ENCODE measurements at regions not wholly inside any gene's neighbourhood (a gene's known extent, or its start where the extent isn't known, plus 50 kb on each side); places are given as distances from the start of the nearest gene placed in this dataset.
"Not testable (repeated sequence)": the region's sequence is repeated elsewhere in the genome, so short reads cannot be mapped to it uniquely, and the experiment has no call there.

DNA sequence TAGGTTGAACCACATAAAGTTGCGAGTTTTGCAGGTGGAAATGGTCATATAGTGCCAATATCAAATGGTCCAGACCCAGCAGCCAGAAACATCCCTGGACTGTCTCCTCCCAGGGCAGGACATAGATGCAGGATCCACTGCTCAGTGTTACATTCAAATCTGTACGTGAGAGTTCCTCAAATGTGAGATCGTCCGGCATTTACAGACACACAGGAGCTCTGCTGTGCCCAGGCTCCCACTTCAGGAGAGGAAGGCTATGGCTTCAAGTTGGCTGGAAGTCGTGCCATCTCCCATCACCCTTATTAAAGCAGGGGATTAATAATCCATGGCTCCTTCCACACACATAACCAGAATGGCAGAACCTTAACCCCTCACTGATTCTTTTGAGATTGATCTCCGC lies 688.2 kb upstream of the HS6ST1 start:
- DNase-seq = no peak

DNA sequence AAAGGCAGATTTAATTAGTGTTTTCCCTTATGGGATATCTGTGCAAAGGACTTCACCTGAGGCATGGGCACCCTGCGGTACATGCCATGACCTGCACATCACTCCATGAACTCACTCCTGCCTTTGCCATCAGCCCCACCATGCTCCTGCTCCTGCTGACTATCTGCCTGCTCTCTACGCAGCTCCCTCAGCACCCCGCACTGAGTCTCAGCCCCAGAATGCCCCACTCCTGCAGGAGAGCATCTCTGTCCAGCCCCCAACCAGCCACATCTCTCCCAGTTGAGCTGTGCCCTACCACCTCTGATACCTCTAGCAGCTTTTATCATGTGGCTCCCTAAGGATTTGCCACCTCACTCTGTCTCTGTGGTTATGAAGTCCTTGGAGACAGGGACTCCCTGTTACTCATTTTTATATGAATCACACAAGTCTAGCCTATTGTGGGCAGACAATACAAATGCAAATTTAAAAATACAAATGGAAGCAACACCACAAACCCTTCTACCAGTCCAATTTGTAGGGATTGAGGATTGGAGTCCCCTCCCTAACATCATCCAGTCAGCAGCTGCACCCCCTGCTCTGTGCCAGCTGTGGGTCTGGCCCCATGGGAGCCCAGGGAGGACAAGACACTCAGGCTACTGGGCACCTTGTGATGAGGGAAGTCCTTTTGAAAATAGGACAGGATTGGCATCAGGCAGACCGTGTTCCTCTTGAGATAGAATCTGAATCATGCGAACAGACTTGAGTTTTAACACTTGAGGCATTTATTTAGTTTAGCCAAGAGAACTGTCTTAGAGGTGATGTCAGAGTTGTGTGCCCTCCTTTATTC lies 689.6 kb upstream of the HS6ST1 start:
- no peak for DNase-seq

DNA sequence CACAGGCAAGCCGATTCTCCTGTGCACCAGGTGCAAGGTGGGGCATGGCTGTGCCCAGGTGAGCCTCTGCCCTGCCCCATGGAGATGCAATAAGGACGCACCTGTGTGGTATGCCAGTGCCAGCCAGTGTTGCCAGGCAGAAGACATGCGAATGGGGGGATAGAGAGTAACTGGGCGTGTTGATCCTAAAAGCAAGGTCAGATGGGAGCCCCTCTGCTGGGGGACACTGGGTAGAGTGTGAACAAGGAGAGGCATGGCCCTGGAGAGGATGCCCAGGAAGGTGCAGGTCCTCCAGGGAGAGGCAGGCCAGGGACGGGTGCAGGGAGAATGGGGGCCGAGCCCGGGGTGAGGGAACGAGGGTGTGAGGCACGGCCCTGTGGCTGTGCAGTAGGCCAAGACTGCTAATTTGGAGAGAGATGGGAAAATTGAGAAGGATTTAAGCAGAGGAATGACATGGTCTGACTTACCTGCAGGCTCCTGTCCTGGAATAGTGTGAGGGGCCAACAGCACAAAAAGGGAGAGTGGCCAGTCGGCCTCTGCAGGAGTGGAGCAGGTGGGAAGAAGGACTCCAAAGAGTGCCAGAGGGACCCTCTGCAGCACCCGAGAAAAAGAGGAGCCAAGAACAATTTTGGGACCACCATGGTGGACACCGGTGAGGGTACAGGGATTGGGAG lies 690.4 kb upstream of the HS6ST1 start:
- no peak for DNase-seq

DNA sequence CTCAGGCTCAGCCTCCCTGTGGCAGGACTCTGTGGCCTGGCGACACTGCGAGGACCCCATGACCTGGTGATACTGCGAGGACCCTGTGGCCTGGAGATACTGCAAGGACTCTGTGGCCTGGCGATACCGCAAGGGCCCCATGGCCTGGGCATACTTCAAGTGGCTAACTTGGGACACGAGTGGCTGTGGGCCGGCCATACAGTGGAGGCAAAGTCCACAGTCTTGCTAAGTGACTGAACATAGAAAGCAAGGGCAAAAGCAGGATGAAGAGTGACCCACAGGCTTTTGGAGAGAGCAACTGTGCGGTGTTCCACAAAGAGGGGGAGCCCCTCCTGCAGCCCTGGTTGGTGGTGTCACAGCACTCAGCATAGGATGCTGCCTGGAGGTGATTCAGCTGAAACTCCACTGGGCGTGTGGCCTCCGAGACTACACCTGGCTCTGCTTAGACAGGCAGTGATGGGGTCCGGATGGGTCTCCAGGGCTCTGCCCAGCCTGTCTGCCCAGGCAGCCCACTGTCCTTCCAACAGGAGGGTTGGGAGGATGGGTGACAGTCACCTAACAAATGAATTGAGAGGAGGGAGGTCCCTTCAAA lies 691.0 kb upstream of the HS6ST1 start:
- DNase-seq = no peak

DNA sequence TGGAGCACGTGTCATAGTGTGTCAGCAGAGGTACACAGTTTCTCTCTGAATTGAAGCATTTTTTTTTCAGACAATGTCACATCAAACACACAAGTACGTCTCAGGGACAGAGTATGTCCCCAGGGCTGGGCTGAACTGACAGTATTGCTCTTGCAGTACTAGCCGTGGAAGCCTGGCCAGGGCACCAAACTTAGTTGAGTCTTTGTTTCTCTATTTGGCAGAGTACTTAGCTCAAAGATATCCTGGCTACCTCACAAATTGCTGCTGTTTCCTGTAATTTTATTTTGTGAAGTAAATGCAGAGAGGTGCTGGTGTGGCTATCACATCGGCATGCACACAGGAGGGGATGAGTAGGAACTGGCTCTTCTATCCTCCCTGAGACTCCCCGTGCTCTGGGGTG lies 691.6 kb upstream of the HS6ST1 start:
- no peak for DNase-seq

DNA sequence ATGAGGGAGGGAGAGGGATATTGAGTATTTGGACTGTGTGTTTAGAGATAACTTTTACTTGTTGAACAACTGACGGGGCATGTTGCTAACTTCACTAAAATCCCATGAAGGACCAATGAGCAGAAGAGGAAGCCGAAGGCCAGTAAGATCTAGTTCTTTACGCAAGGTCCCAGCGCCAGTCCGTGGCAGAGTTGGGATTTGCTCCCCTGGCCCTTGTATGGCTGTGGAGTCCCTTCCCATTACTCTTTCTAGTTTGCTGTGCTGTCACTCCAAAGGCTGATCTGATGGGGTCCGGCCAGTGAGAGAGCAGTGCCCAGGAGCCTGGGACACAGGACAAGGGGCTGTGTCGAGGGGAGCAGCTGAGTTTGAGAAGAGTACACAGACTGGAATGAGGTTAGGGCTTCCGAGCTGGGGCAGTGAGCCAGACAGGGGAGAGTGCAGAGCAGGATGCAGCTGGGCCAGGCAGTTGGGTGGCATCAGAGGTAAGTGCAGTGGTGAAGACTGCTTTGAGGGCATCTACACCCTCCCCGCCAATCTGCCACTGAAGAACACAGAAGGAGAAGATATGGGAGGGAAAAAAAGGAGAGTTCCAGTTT lies 692.9 kb upstream of the HS6ST1 start:
- DNase-seq = no peak

DNA sequence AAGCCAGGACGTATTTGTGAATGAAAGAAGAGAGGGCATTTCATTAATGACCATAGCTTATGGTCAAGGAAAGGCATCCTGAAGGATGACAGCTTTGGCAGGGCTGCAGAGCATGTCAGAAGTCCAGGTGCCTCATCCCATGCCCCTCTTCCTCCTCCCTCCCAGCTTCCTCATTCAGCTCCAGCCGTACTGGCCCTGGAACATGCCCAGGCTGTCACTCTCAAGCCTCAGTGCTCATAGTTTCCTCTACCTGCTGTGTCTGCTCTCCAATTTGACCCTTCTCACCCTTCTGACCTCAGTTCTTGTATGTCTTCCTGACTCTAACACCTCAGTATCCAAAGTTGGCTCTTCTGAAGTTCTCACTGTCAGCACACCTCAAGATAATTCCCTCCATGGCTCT lies 695.8 kb upstream of the HS6ST1 start:
- DNase-seq = no peak

DNA sequence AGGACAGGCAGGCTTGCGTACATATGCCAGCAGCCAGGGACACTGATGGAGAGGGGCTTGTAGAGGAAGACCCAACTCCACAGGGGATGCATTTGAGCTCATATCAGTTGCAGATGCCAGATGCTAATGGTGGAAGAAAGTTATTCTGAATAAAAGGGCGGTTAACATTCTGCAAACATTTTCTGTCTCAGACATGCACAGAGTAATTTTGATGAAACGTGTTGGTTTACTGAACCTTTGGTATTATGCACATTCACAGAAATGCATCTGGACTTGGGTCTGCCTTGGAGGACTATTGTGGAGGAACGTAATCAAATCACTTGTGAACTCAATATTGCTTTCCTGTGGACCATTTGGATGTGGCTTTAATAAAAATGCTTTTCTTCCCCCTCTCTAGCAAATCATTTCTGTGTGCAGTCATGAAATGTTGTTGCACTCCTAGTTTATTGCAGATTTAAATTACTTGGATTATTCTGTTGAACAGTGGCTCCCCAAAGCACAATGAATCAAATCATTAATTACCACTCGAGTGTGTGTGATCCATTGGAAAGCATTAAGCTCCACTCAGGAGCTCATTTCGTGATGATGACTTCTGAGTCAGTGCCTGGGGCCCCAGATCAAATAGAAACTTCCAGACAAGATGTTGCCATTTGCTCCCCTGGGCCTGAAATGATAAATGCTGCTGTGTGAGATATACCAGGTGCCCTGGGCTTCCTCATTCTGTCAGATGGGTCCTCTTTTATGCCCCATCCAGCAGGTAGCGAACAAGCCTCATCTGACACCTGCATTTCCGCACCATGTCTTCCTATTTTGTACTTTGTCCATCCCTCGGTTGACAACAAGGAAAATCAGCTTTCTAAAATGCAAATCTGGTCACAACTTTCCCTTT lies 697.0 kb upstream of the HS6ST1 start:
- no peak for DNase-seq

DNA sequence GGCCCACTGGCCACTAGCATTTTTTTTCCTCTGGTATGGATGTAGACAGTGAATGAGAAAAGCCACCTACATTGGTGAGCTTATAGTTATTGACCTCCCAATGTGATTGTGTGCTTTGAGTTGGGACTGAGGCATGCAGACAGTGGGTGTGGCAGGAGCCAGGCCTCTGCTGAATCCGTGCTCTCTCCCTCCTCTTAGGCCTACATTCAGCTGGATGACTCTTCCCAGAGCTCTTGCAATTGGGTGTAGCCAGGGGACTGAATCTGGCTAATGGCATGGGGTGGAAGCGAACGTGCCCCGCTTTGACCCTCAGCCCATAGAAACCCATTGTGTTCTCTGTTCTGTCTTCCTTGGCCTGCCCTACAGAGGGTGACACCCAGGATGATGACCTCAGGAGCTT lies 698.3 kb upstream of the HS6ST1 start:
- DNase-seq = no peak

DNA sequence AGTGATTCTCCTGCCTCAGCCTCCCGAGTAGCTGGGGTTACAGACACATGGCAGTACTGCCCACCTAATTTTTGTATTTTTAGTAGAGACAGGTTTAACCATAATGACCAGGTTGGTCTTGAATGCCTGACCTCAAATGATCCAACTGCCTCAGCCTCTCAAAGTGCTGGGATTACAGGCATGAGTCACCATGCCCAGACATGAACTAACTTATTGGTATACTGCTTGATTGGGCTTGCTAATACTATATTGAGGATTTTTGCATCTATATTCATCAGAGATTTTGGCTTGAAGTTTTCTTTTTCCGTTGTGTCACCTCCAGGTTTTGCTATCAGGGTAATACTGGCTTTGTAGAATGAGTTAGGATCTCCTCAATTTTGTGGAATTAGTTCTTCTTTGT lies 706.1 kb upstream of the HS6ST1 start:
- DNase-seq = no peak

DNA sequence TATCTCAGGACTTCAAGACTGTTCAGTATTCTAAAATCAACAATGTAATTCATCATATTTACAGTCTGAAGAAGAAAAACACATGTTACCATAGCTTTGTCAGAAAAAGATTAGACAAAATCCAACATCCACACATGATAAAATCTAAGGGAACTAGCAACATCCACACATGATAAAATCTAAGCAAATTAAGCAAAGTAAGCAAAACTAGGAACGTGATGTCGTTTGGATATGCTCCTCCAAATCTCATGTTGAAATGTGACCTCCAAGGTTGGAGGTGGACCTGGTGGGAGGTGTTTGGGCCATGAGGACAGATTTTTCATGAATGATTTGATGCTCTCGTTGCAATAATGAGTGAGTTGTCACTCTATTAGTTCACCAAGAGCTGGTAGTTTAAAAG lies 717.3 kb upstream of the HS6ST1 start:
- no peak for DNase-seq

DNA sequence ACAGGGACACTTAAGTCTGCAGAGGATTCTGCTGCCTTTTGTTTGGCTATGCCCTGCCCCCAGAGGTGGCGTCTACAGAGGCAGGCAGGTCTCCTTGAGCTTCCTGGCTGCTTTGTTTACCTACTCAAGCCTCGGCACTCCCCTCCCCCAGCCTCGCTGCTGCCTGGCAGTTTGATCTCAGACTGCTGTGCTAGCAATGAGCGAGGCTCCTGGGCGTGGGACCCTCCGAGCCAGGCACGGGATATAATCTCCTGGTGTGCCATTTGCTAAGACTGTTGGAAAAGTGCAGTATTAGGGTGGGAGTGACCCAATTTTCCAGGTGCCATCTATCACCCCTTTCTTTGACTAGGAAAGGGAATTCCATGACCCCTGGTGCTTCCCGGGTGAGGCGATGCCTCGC lies 725.0 kb upstream of the HS6ST1 start:
- not testable (repeated sequence) for DNase-seq

DNA sequence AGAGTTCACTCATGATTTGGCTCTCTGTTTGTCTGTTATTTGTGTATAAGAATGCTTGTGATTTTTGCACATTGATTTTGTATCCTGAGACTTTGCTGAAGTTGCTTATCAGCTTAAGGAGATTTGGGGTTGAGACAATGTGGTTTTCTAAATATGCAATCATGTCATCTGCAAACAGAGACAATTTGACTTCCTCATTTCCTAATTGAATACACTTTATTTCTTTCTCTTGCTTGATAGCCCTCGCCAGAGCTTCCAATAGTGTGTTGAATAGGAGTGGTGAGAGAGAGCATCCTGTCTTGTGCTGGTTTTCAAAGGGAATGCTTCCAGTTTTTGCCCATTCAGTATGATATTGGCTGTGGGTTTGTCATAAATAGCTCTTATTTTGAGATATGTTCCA lies 727.8 kb upstream of the HS6ST1 start:
- DNase-seq = not testable (repeated sequence)

DNA sequence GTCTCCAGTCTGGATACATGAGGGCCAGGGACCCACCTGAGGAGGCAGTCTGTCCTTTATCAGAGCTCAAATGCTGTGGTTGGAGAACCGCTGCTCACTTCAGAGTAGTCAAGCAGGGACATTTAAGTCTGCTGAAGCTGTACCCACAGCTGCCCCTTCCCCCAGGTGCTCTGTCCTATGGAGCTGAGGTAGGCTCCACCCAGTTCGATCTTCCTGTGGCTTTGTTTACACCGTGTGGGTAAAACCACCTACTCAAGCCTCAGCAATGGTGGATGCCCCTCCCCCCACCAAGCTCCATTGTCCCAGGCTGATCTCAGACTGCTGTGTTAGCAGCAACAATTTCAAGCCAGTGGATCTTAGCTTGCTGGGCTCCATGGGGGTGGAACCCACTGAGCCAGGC lies 731.4 kb upstream of the HS6ST1 start:
- DNase-seq = no peak

DNA sequence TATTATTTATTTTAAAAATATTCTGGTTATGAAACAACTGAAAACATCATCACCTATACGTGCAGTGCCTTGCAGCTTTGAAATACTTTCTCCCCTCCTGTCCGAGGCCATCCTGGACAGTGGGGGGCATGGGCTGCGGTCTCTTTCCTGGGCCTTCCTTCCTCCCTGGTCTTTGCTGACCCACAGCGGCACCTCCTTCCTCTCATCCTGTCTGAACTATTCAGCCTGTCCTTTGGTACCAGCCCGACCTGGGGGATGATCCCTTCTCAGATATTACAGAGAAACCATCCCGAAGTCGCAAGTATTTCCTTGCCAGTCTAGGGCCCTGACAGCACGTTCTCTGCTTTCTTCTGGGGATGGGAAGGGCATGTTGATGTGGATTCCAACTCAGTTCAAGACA lies 736.6 kb upstream of the HS6ST1 start:
- no peak for DNase-seq

DNA sequence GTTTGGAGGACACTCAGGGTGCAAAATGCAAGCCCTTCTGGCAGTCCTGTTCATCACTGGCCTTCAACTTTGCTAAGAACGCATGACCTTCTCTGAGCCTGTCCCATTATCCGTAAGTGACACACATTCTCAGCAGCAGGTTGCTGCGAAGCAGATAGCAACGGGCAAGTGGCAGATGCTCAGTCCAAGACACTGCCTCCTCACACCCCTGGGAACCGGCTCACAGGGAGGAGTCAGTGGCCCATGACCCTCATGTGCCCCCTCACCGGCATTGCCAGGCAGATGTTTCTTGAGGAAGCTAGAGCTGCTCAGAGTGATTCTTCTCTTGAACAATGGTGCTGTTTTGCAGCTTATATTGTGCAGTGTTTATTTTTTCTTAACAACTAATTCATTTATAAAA lies 737.2 kb upstream of the HS6ST1 start:
- DNase-seq = no peak

DNA sequence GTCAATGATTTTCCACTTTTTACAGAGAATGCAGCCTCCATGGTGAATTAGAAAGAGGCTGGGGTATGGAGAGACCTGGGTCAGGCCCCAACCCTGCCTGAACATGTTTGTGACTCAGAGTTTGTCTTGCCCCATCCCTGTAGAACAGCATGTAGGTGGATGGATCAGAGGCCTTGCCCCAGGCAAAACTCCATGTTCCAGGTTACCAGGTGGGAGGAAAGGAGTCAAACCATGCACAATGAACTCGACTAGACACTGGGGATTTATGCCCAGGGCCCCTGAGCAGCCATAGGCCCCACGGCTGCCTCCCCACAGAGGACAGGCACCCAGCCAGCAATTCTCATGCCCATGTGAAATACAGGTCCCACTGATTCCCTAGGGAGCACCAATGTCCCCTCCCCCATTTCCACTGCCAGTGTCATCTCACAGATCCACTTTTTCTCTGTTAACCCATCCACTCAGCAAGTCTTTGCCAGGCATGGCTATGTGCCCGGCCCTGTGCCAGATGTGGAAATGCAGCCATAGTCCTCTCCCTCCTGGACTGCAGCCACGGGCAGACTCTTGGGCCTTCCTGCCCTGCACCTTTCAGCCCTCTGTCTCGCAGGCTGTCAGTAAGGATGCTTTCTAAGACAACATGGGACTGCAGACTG lies 737.8 kb upstream of the HS6ST1 start:
- DNase-seq = no peak

DNA sequence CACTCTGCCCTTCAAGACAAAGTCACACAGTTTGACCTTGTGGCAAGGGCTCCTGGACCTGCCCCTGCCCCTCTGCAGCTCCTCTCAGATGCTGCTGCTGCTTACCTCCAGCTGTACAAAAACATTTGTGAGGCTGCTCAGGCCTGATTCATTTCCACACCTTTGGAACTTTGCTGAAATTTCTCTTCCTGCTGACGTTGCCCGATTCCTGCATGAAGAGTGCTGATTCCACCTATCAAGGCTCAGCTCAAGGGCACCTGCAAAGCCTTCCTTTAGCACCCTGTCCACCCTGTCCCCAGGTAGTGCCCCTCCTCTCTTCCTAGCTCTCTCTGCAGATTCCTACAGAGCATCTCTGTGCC lies 738.3 kb upstream of the HS6ST1 start:
- DNase-seq = no peak

DNA sequence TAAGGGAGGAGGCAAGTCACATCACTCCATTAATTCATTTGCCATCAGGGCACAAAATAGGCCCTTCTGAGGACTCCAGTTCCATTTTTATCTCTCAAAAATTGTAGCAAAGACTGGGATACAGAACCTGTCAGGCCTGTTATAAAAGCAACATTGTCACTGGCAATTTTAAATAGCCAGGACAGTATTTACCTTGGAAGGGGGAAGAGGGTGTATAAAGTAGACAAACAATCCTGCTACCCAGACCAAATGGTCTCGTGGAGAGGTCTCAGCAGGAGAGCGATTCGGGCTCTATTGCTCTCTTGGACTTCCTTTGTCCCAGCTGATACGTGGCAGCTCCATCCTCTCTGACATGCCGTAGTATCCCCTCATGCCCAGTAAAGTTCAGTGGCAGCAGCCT lies 740.3 kb upstream of the HS6ST1 start:
- DNase-seq = no peak

DNA sequence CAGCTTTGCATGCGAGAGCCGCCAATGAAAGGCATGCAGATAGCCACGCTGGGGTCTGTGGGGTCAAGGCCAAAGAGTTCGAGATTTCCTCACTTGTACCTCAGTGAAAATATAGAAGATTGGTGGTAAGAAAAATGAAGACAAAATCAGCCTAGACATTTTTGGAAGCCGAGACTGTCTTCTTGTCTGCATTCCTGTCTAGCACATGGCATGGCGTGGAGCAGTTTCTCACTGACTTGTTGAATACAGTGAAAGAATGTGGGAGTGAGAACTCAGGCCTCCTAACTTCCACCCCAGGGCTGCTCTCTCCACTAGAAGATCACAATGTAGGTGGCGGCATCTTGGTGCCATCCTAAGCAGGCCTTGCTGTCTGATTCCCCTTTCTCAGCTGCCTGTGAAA lies 740.8 kb upstream of the HS6ST1 start:
- DNase-seq = no peak

DNA sequence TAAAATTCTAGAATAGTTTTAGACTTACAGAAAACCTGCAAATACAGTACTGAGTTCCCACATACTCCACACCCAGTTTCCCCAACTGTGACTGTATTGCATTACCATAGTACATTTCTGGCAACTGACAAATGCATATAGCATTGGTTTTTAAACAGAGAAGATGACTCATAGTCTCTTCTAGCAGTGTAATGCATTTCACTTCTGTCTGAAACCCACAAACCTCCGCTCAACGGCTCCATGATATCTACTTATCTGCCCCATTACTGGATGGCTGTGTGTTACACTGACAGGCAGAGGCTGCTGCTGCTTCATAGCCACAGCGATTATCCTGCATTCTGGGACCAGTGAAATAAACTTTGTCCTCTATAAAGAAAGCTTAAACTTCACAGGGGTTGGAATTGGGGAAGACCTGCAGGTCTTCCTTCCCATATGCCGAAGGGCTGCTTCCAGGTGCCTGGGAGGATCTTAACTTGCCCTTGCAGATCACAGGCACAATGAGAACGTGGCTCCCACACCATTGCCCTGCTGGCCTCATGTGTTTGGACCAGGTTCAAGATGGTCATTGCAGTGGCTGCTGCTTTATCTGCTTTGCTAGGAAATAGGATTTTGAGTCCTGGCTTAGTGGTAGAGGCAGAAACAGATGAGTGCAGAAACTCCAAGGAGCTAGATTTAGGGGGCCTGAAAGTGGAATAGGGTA lies 742.6 kb upstream of the HS6ST1 start:
- no peak for DNase-seq

DNA sequence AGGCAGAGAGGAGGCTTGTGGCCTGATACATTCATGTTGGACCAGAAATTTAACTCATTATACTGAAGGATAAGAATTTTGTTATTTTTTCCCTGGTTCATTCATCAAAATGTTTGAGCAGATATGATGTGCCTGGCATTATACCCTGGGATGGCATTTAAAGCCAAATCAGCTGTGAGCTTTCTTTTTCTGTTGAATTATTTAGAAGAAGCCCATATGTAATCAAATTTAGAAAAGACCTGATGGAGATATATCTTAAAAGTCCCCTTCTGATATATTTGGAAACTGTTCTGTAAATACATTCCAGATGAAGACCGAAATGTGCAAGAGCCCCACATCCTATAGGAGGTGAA lies 743.1 kb upstream of the HS6ST1 start:
- no peak for DNase-seq

All from NCI-H1417 treated with DMSO at 0.1 percent for 48 hours (cell line).